Body of pancreas (tissue), 4 donors: ENCODE measurements at regions not wholly inside any gene's neighbourhood (a gene's known extent, or its start where the extent isn't known, plus 50 kb on each side); places are given as distances from the start of the nearest gene placed in this dataset.

Source experiments
- ATAC-seq: fragments of 150-250 bp; one replicate; pipeline ENCODE4 v1.9.1; 2016
- DNase-seq, 4 donors: peaks; one replicate each; pipeline ENCODE4 v3.0.0-alpha.2; 2019
- H3K27ac ChIP-seq, 4 donors: fragments of 200-600 bp; sonication (generic); 1 replicate in 3 of 4; 2 replicates in 1 of 4; pipeline versions ENCODE4 v1.5.1 to v1.6.1; 2016 to 2019; ENCODE audit warnings: mild to moderate bottlenecking in 1 of 4, mixed read lengths in 1 of 4, moderate library complexity in 1 of 4
- H3K27me3 ChIP-seq, 2 donors: fragments of 200-600 bp; sonication (generic); one replicate each; pipeline ENCODE4 v1.6.0; 2016; ENCODE audit warnings: mild to moderate bottlenecking in 1 of 2
- H3K36me3 ChIP-seq, 2 donors: fragments of 200-600 bp; sonication (generic); replicated peaks in 1 of 2; 2 replicates each; pipeline ENCODE4 v1.5.1; 2016; ENCODE audit warnings: low read depth in 2 of 2; ENCODE audit not compliant: insufficient read depth in 1 of 2
- H3K4me1 ChIP-seq: fragments of 200-600 bp; sonication (generic); one replicate; pipeline ENCODE4 v1.6.0; 2016
- H3K4me3 ChIP-seq, 2 donors: fragments of 200-600 bp; sonication (generic); 1 replicate in 1 of 2; 2 replicates in 1 of 2; pipeline ENCODE4 v1.5.1; 2016 to 2019
- H3K9me3 ChIP-seq, 3 donors: fragments of 200-600 bp; sonication (generic); 1 replicate in 2 of 3; 2 replicates in 1 of 3; pipeline ENCODE4 v1.5.1; 2016
- CTCF ChIP-seq, 7 experiments: fragments of 450-650 bp in 4 of 7; fragments of 200-600 bp in 3 of 7; sonication (generic) in 3 of 7; IDR thresholded peaks; one replicate each; pipeline ENCODE4 v1.5.1; 2016 to 2019; ENCODE audit warnings: antibody characterized with exemption in 7 of 7
- POLR2A ChIP-seq, 3 donors: fragments of 450-650 bp; IDR thresholded peaks; one replicate each; pipeline ENCODE4 v1.6.1; 2016; ENCODE audit warnings: antibody characterized with exemption in 3 of 3, mild to moderate bottlenecking in 2 of 3
- WGBS, 2 donors: methylation state at CpG; one replicate each; pipeline ENCODE4 v1.1.5; 2017; 5-methylcytosine and 5-hydroxymethylcytosine counted together
- intact Hi-C: fragments of 100-400 bp; cut with DNase I; formaldehyde crosslinking; loops from one replicate; pipeline ENCODE4 v1.15.1; 2023

GRCh38 chr6:68046302-68046701 is 588.8 kb upstream of the ADGRB3 start:
- no peak for TF ChIP-seq CTCF (IDR thresholded peaks at IDR 0.05)
- TF ChIP-seq POLR2A (IDR thresholded peaks at IDR 0.05): no peak
- H3K9me3 ChIP-seq: no peaks in the 10 kb centered on the region
- ATAC-seq: no peak
- DNase-seq: no peak
- intact Hi-C loops: no loop called here
- H3K36me3 ChIP-seq: no peaks in the 10 kb centered on the region
- no peak overlapping the region for H3K27ac ChIP-seq
- H3K4me3 ChIP-seq: no peak overlapping the region
- H3K4me1 ChIP-seq: no peaks in the 10 kb centered on the region
- 75 to 82% methylated on average over 1 of the region's 1 CpG for WGBS, 2 donors
- H3K27me3 ChIP-seq: no peaks in the 10 kb centered on the region

GRCh38 chr6:68045193-68045592 is 589.9 kb upstream of the ADGRB3 start:
- Histone ChIP-seq H3K9me3 (no peaks in the 10 kb centered on the region), H3K36me3 (no peaks in the 10 kb centered on the region), H3K4me1 (no peaks in the 10 kb centered on the region), H3K4me3 (no peak overlapping the region), H3K27ac (no peak overlapping the region), H3K27me3 (no peaks in the 10 kb centered on the region)
- DNase-seq (no peak), ATAC-seq (no peak)
- intact Hi-C loops: no loop called here
- WGBS, 2 donors: 65 to 70% methylated on average over 4 of the region's 4 CpGs
- TF ChIP-seq POLR2A (IDR thresholded peaks at IDR 0.05) (no peak), CTCF (IDR thresholded peaks at IDR 0.05) (no peak)

- Histone ChIP-seq H3K27me3 (no peaks in the 10 kb centered on the region), H3K27ac (no peak overlapping the region), H3K9me3 (no peaks in the 10 kb centered on the region), H3K36me3 (no peaks in the 10 kb centered on the region), H3K4me1 (no peaks in the 10 kb centered on the region), H3K4me3 (no peak overlapping the region)
- ATAC-seq (no peak), DNase-seq (no peak)
- no peak for TF ChIP-seq CTCF (IDR thresholded peaks at IDR 0.05)
- no peak for TF ChIP-seq POLR2A (IDR thresholded peaks at IDR 0.05)
- intact Hi-C loops: no loop called here
Measured at GRCh38 chr6:68044264-68044663, 590.8 kb upstream of the ADGRB3 start.

- Histone ChIP-seq H3K27me3 (no peaks in the 10 kb centered on the region), H3K27ac (no peak overlapping the region), H3K4me1 (no peaks in the 10 kb centered on the region), H3K36me3 (no peaks in the 10 kb centered on the region), H3K9me3 (no peaks in the 10 kb centered on the region), H3K4me3 (no peak overlapping the region)
- DNase-seq (no peak), ATAC-seq (no peak)
- TF ChIP-seq POLR2A (IDR thresholded peaks at IDR 0.05) (no peak), CTCF (IDR thresholded peaks at IDR 0.05) (no peak)
- intact Hi-C loops: no loop called here
Measured at GRCh38 chr6:68043122-68043398, 592.0 kb upstream of the ADGRB3 start.

GRCh38 chr6:68042339-68043121 is 592.6 kb upstream of the ADGRB3 start:
- TF ChIP-seq CTCF (IDR thresholded peaks at IDR 0.05): no peak
- no peak for TF ChIP-seq POLR2A (IDR thresholded peaks at IDR 0.05)
- no peak overlapping the region for H3K4me3 ChIP-seq
- intact Hi-C loops: no loop called here

More at GRCh38 chr6:68042339-68043121, 592.6 kb upstream of the ADGRB3 start:
- ATAC-seq: no peak
- H3K4me1 ChIP-seq: no peaks in the 10 kb centered on the region
- WGBS, 2 donors: 38% methylated on average over 4 of the region's 4 CpGs
- no peaks in the 10 kb centered on the region for H3K27me3 ChIP-seq
- no peaks in the 10 kb centered on the region for H3K36me3 ChIP-seq
- no peak overlapping the region for H3K27ac ChIP-seq
- H3K9me3 ChIP-seq: no peaks in the 10 kb centered on the region
- DNase-seq: no peak
